AG09319 (cell line): ENCODE measurements at regions not wholly inside any gene's neighbourhood (a gene's known extent, or its start where the extent isn't known, plus 50 kb on each side); places are given as distances from the start of the nearest gene placed in this dataset.

Experiments
- DNase-seq: peaks from one replicate; pipeline ENCODE4 v3.0.0-alpha.2; 2010; ENCODE audit warnings: low read depth; ENCODE audit errors: extremely low read depth
- CTCF ChIP-seq: IDR thresholded peaks from 2 replicates; pipeline ENCODE4 v1.5.1; 2011; ENCODE audit warnings: low read depth, mild to moderate bottlenecking, inconsistent platforms, low read length, moderate library complexity

GRCh38 chr13:107961849-107962608 is 253.3 kb downstream of the LIG4 start:
- no peak for DNase-seq
- no peak for TF ChIP-seq CTCF

GRCh38 chr13:107960301-107960700 is 255.0 kb downstream of the LIG4 start:
- no peak for TF ChIP-seq CTCF
- DNase-seq, result no peak

GRCh38 chr13:107956889-107957288 is 258.4 kb downstream of the LIG4 start:
- TF ChIP-seq CTCF, result no peak

GRCh38 chr13:107942030-107942617 is 273.2 kb downstream of the LIG4 start:
- DNase-seq, result no peak
- no peak for TF ChIP-seq CTCF

More at GRCh38 chr13:107956889-107957288, 258.4 kb downstream of the LIG4 start:
- no peak for DNase-seq

GRCh38 chr13:107941345-107942029 is 273.8 kb downstream of the LIG4 start:
- no peak for TF ChIP-seq CTCF
- no peak for DNase-seq

- DNase-seq, result no peak
- no peak for TF ChIP-seq CTCF
Observed at GRCh38 chr13:107937848-107938247, 277.5 kb downstream of the LIG4 start.

GRCh38 chr13:107931056-107931455 is 284.3 kb downstream of the LIG4 start:
- no peak for TF ChIP-seq CTCF
- DNase-seq, result no peak
